Body of pancreas (tissue), 4 donors: ENCODE measurements at regions not wholly inside any gene's neighbourhood (a gene's known extent, or its start where the extent isn't known, plus 50 kb on each side); places are given as distances from the start of the nearest gene placed in this dataset.

Source experiments
- CTCF ChIP-seq, 7 experiments: fragments of 450-650 bp in 4 of 7; fragments of 200-600 bp in 3 of 7; sonication (generic) in 3 of 7; IDR thresholded peaks; one replicate each; pipeline ENCODE4 v1.5.1; 2016 to 2019; ENCODE audit warnings: antibody characterized with exemption in 7 of 7
- POLR2A ChIP-seq, 3 donors: fragments of 450-650 bp; IDR thresholded peaks; one replicate each; pipeline ENCODE4 v1.6.1; 2016; ENCODE audit warnings: antibody characterized with exemption in 3 of 3, mild to moderate bottlenecking in 2 of 3

GRCh38 chr5:39622281-39622680, 197.5 kb upstream of the DAB2 start:
- TF ChIP-seq CTCF (IDR thresholded peaks at IDR 0.05) (no peak), POLR2A (IDR thresholded peaks at IDR 0.05) (no peak)
